ENCODE measurements at regions not wholly inside any gene's neighbourhood (a gene's known extent, or its start where the extent isn't known, plus 50 kb on each side); places are given as distances from the start of the nearest gene placed in this dataset.
A peak's percentile ranks its signal among the peaks of the same experiment; 100 is the strongest.

GRCh38 chr1:187326557-187326956, 497.8 kb downstream of the PLA2G4A start:
- no peak for DNase-seq

- peak; percentile 47 for DNase-seq
Observed at GRCh38 chr1:187336441-187337168, 507.9 kb downstream of the PLA2G4A start.

GRCh38 chr1:187338762-187339412, 510.1 kb downstream of the PLA2G4A start:
- DNase-seq = no peak

- DNase-seq = no peak
Observed at GRCh38 chr1:187342495-187342894, 513.7 kb downstream of the PLA2G4A start.

GRCh38 chr1:187374082-187374481, 545.3 kb downstream of the PLA2G4A start:
- DNase-seq = no peak

GRCh38 chr1:187374742-187375141, 546.0 kb downstream of the PLA2G4A start:
- no peak for DNase-seq

GRCh38 chr1:187383366-187383765, 554.6 kb downstream of the PLA2G4A start:
- no peak for DNase-seq

GRCh38 chr1:187384504-187384903, 555.8 kb downstream of the PLA2G4A start:
- no peak for DNase-seq

- no peak for DNase-seq
Observed at GRCh38 chr1:187390215-187390818, 561.6 kb downstream of the PLA2G4A start.

GRCh38 chr1:187396226-187396625, 567.5 kb downstream of the PLA2G4A start:
- no peak for DNase-seq

GRCh38 chr1:187396929-187397796, 568.4 kb downstream of the PLA2G4A start:
- DNase-seq = no peak

GRCh38 chr1:187408212-187409004, 579.7 kb downstream of the PLA2G4A start:
- DNase-seq = no peak

GRCh38 chr1:187409341-187409740, 580.6 kb downstream of the PLA2G4A start:
- no peak for DNase-seq

- DNase-seq = no peak
Observed at GRCh38 chr1:187411118-187411517, 582.4 kb downstream of the PLA2G4A start.

GRCh38 chr1:187413405-187414169, 584.8 kb downstream of the PLA2G4A start:
- DNase-seq = no peak

GRCh38 chr1:187415065-187415464, 586.3 kb downstream of the PLA2G4A start:
- no peak for DNase-seq

- no peak for DNase-seq
Observed at GRCh38 chr1:187417520-187417919, 588.8 kb downstream of the PLA2G4A start.

GRCh38 chr1:187433598-187433997, 604.8 kb downstream of the PLA2G4A start:
- no peak for DNase-seq

GRCh38 chr1:187442603-187443002, 613.9 kb downstream of the PLA2G4A start:
- no peak for DNase-seq

GRCh38 chr1:187443939-187444338, 615.2 kb downstream of the PLA2G4A start:
- DNase-seq = no peak

GRCh38 chr1:187445066-187445465, 616.3 kb downstream of the PLA2G4A start:
- DNase-seq = no peak

- no peak for DNase-seq
Observed at GRCh38 chr1:187451238-187451637, 622.5 kb downstream of the PLA2G4A start.
